ENCODE measurements at regions not wholly inside any gene's neighbourhood (a gene's known extent, or its start where the extent isn't known, plus 50 kb on each side); places are given as distances from the start of the nearest gene placed in this dataset.

GRCh38 chrX:67351411-67351810 lies 192.4 kb upstream of the AR start:
- TF ChIP-seq CTCF (IDR thresholded peaks at IDR 0.05 in 4 of 5, conservative IDR thresholded peaks at IDR 0.05 in 1 of 5) (no peak), POLR2A (IDR thresholded peaks at IDR 0.05) (no peak)
